HG03439 (cell line): ENCODE measurements at regions not wholly inside any gene's neighbourhood (a gene's known extent, or its start where the extent isn't known, plus 50 kb on each side); places are given as distances from the start of the nearest gene placed in this dataset.
A peak's percentile ranks its signal among the peaks of the same experiment; 100 is the strongest.

ENCODE experiments used
- ATAC-seq: cut with Tn5 transposase; IDR thresholded peaks from one replicate; pipeline ENCODE4 v1.9.1; 2021; ENCODE audit warnings: mild to moderate bottlenecking, moderate library complexity; ENCODE audit not compliant: unreplicated experiment

GRCh38 chr15:77541421-77542181 lies 91.1 kb downstream of the LINGO1 start:
- no peak for ATAC-seq

- ATAC-seq: no peak
Observed at GRCh38 chr15:77540312-77541060, 92.2 kb downstream of the LINGO1 start.

- ATAC-seq: no peak
Observed at GRCh38 chr15:77538793-77539497, 93.8 kb downstream of the LINGO1 start.

GRCh38 chr15:77538027-77538451 lies 94.7 kb downstream of the LINGO1 start:
- ATAC-seq: peak; percentile 72

- no peak for ATAC-seq
Observed at GRCh38 chr15:77537006-77537405, 95.7 kb downstream of the LINGO1 start.

GRCh38 chr15:77535845-77536244 lies 96.9 kb downstream of the LINGO1 start:
- no peak for ATAC-seq
